ENCODE measurements at regions not wholly inside any gene's neighbourhood (a gene's known extent, or its start where the extent isn't known, plus 50 kb on each side); places are given as distances from the start of the nearest gene placed in this dataset.

- no peak for DNase-seq (ENCODE audit: low spot score)
- ChIA-PET CTCF (no interaction called here), POLR2A (ENCODE audit: low non-redundant PET) (no interaction called here)
- no peak overlapping the region for H3K27ac ChIP-seq
- no peak for TF ChIP-seq CTCF (conservative IDR thresholded peaks at IDR 0.05; ENCODE audit: low read depth)
These were observed 391.7 kb downstream of the MED10 start for GRCh38 chr5:5986492-5987178.

GRCh38 chr5:5985332-5985731 lies 393.0 kb downstream of the MED10 start:
- POLR2A ChIA-PET (ENCODE audit: low non-redundant PET), result no interaction called here
- TF ChIP-seq CTCF (conservative IDR thresholded peaks at IDR 0.05; ENCODE audit: low read depth), result no peak
- no peak overlapping the region for H3K27ac ChIP-seq
- DNase-seq (ENCODE audit: low spot score), result no peak
- CTCF ChIA-PET, result interaction anchor here (0.7 kb wide), 1 partner anchor 61 kb away, joined by 3 read pairs; no protein-coding TSS in a partner anchor

GRCh38 chr5:5983261-5983980 lies 394.9 kb downstream of the MED10 start:
- POLR2A ChIA-PET (ENCODE audit: low non-redundant PET), result no interaction called here

GRCh38 chr5:5981562-5981961 lies 396.8 kb downstream of the MED10 start:
- ChIA-PET CTCF (no interaction called here), POLR2A (ENCODE audit: low non-redundant PET) (no interaction called here)
- no peak for DNase-seq (ENCODE audit: low spot score)
- no peak overlapping the region for H3K27ac ChIP-seq
- no peak for TF ChIP-seq CTCF (conservative IDR thresholded peaks at IDR 0.05; ENCODE audit: low read depth)

More at GRCh38 chr5:5983261-5983980, 394.9 kb downstream of the MED10 start:
- TF ChIP-seq CTCF (conservative IDR thresholded peaks at IDR 0.05; ENCODE audit: low read depth), result no peak
- DNase-seq (ENCODE audit: low spot score), result no peak
- CTCF ChIA-PET, result no interaction called here
- H3K27ac ChIP-seq, result no peak overlapping the region

- POLR2A ChIA-PET (ENCODE audit: low non-redundant PET), result no interaction called here
- CTCF ChIA-PET, result no interaction called here
- no peak overlapping the region for H3K27ac ChIP-seq
- DNase-seq (ENCODE audit: low spot score), result no peak
- TF ChIP-seq CTCF (conservative IDR thresholded peaks at IDR 0.05; ENCODE audit: low read depth), result no peak
These were observed 397.8 kb downstream of the MED10 start for GRCh38 chr5:5980538-5980895.

GRCh38 chr5:5979761-5980537 lies 398.4 kb downstream of the MED10 start:
- ChIA-PET POLR2A (ENCODE audit: low non-redundant PET) (no interaction called here), CTCF (no interaction called here)
- no peak for TF ChIP-seq CTCF (conservative IDR thresholded peaks at IDR 0.05; ENCODE audit: low read depth)
- no peak overlapping the region for H3K27ac ChIP-seq
- DNase-seq (ENCODE audit: low spot score), result no peak
